ENCODE measurements at regions not wholly inside any gene's neighbourhood (a gene's known extent, or its start where the extent isn't known, plus 50 kb on each side); places are given as distances from the start of the nearest gene placed in this dataset.

GRCh38 chr5:165695796-165696195, 2190.4 kb downstream of the MAT2B start:
- no peaks in the 10 kb centered on the region for H3K36me3 ChIP-seq (ENCODE audit: control insufficient read depth in 1 of 2, insufficient read depth in 2 of 2, low read length in 2 of 2)
- H3K4me3 ChIP-seq (ENCODE audit: low read depth in 1 of 2, low read length in 2 of 2), result no peak overlapping the region
- H3K4me1 ChIP-seq (ENCODE audit: control insufficient read depth in 1 of 2, insufficient read depth in 2 of 2, low read length in 2 of 2), result no peaks in the 10 kb centered on the region
- H3K27ac ChIP-seq (ENCODE audit: low read length), result no peak overlapping the region
- H3K9me3 ChIP-seq (ENCODE audit: control insufficient read depth in 1 of 2, low read length in 2 of 2), result peaks cover 0 to 9% of the 10 kb centered on the region in 2 donors
- H3K27me3 ChIP-seq (ENCODE audit: low read depth, low read length), result no peaks in the 10 kb centered on the region

GRCh38 chr5:165705960-165706359, 2200.5 kb downstream of the MAT2B start:
- H3K9me3 ChIP-seq (ENCODE audit: control insufficient read depth in 1 of 2, low read length in 2 of 2), result no peaks in the 10 kb centered on the region
- no peak overlapping the region for H3K27ac ChIP-seq (ENCODE audit: low read length)
- no peaks in the 10 kb centered on the region for H3K4me1 ChIP-seq (ENCODE audit: control insufficient read depth in 1 of 2, insufficient read depth in 2 of 2, low read length in 2 of 2)
- H3K4me3 ChIP-seq (ENCODE audit: low read depth in 1 of 2, low read length in 2 of 2), result no peak overlapping the region
- no peaks in the 10 kb centered on the region for H3K27me3 ChIP-seq (ENCODE audit: low read depth, low read length)
- no peaks in the 10 kb centered on the region for H3K36me3 ChIP-seq (ENCODE audit: control insufficient read depth in 1 of 2, insufficient read depth in 2 of 2, low read length in 2 of 2)

GRCh38 chr5:165712011-165712410, 2206.6 kb downstream of the MAT2B start:
- H3K9me3 ChIP-seq (ENCODE audit: control insufficient read depth in 1 of 2, low read length in 2 of 2), result no peaks in the 10 kb centered on the region
- H3K27me3 ChIP-seq (ENCODE audit: low read depth, low read length), result no peaks in the 10 kb centered on the region
- no peak overlapping the region for H3K4me3 ChIP-seq (ENCODE audit: low read depth in 1 of 2, low read length in 2 of 2)
- H3K27ac ChIP-seq (ENCODE audit: low read length), result no peak overlapping the region
- H3K4me1 ChIP-seq (ENCODE audit: control insufficient read depth in 1 of 2, insufficient read depth in 2 of 2, low read length in 2 of 2), result no peaks in the 10 kb centered on the region
- no peaks in the 10 kb centered on the region for H3K36me3 ChIP-seq (ENCODE audit: control insufficient read depth in 1 of 2, insufficient read depth in 2 of 2, low read length in 2 of 2)

GRCh38 chr5:165714598-165714997, 2209.2 kb downstream of the MAT2B start:
- H3K27me3 ChIP-seq (ENCODE audit: low read depth, low read length), result no peaks in the 10 kb centered on the region
- H3K4me1 ChIP-seq (ENCODE audit: control insufficient read depth in 1 of 2, insufficient read depth in 2 of 2, low read length in 2 of 2), result no peaks in the 10 kb centered on the region
- no peaks in the 10 kb centered on the region for H3K9me3 ChIP-seq (ENCODE audit: control insufficient read depth in 1 of 2, low read length in 2 of 2)
- no peak overlapping the region for H3K4me3 ChIP-seq (ENCODE audit: low read depth in 1 of 2, low read length in 2 of 2)
- H3K36me3 ChIP-seq (ENCODE audit: control insufficient read depth in 1 of 2, insufficient read depth in 2 of 2, low read length in 2 of 2), result no peaks in the 10 kb centered on the region
- H3K27ac ChIP-seq (ENCODE audit: low read length), result no peak overlapping the region

- no peak overlapping the region for H3K27ac ChIP-seq (ENCODE audit: low read length)
- H3K36me3 ChIP-seq (ENCODE audit: control insufficient read depth in 1 of 2, insufficient read depth in 2 of 2, low read length in 2 of 2), result no peaks in the 10 kb centered on the region
- H3K4me1 ChIP-seq (ENCODE audit: control insufficient read depth in 1 of 2, insufficient read depth in 2 of 2, low read length in 2 of 2), result no peaks in the 10 kb centered on the region
- no peaks in the 10 kb centered on the region for H3K27me3 ChIP-seq (ENCODE audit: low read depth, low read length)
- H3K4me3 ChIP-seq (ENCODE audit: low read depth in 1 of 2, low read length in 2 of 2), result no peak overlapping the region
- no peaks in the 10 kb centered on the region for H3K9me3 ChIP-seq (ENCODE audit: control insufficient read depth in 1 of 2, low read length in 2 of 2)
These were observed 2215.5 kb downstream of the MAT2B start for GRCh38 chr5:165720901-165721300.

GRCh38 chr5:165722401-165722800, 2217.0 kb downstream of the MAT2B start:
- Histone ChIP-seq H3K27me3 (ENCODE audit: low read depth, low read length) (no peaks in the 10 kb centered on the region), H3K9me3 (ENCODE audit: control insufficient read depth in 1 of 2, low read length in 2 of 2) (no peaks in the 10 kb centered on the region), H3K27ac (ENCODE audit: low read length) (no peak overlapping the region), H3K36me3 (ENCODE audit: control insufficient read depth in 1 of 2, insufficient read depth in 2 of 2, low read length in 2 of 2) (no peaks in the 10 kb centered on the region), H3K4me3 (ENCODE audit: low read depth in 1 of 2, low read length in 2 of 2) (no peak overlapping the region), H3K4me1 (ENCODE audit: control insufficient read depth in 1 of 2, insufficient read depth in 2 of 2, low read length in 2 of 2) (no peaks in the 10 kb centered on the region)

GRCh38 chr5:165723931-165724330, 2218.5 kb downstream of the MAT2B start:
- no peaks in the 10 kb centered on the region for H3K36me3 ChIP-seq (ENCODE audit: control insufficient read depth in 1 of 2, insufficient read depth in 2 of 2, low read length in 2 of 2)
- H3K27me3 ChIP-seq (ENCODE audit: low read depth, low read length), result no peaks in the 10 kb centered on the region
- H3K4me3 ChIP-seq (ENCODE audit: low read depth in 1 of 2, low read length in 2 of 2), result no peak overlapping the region
- H3K27ac ChIP-seq (ENCODE audit: low read length), result no peak overlapping the region
- H3K4me1 ChIP-seq (ENCODE audit: control insufficient read depth in 1 of 2, insufficient read depth in 2 of 2, low read length in 2 of 2), result no peaks in the 10 kb centered on the region
- no peaks in the 10 kb centered on the region for H3K9me3 ChIP-seq (ENCODE audit: control insufficient read depth in 1 of 2, low read length in 2 of 2)

- Histone ChIP-seq H3K27ac (ENCODE audit: low read length) (no peak overlapping the region), H3K4me3 (ENCODE audit: low read depth in 1 of 2, low read length in 2 of 2) (no peak overlapping the region), H3K4me1 (ENCODE audit: control insufficient read depth in 1 of 2, insufficient read depth in 2 of 2, low read length in 2 of 2) (no peaks in the 10 kb centered on the region), H3K27me3 (ENCODE audit: low read depth, low read length) (no peaks in the 10 kb centered on the region), H3K9me3 (ENCODE audit: control insufficient read depth in 1 of 2, low read length in 2 of 2) (peaks cover 0 to 2% of the 10 kb centered on the region in 2 donors), H3K36me3 (ENCODE audit: control insufficient read depth in 1 of 2, insufficient read depth in 2 of 2, low read length in 2 of 2) (no peaks in the 10 kb centered on the region)
These were observed 2223.0 kb downstream of the MAT2B start for GRCh38 chr5:165728425-165728824.

GRCh38 chr5:165735388-165735787, 2230.0 kb downstream of the MAT2B start:
- H3K27ac ChIP-seq (ENCODE audit: low read length), result no peak overlapping the region
- peaks cover 0 to 10% of the 10 kb centered on the region in 2 donors for H3K9me3 ChIP-seq (ENCODE audit: control insufficient read depth in 1 of 2, low read length in 2 of 2)
- no peaks in the 10 kb centered on the region for H3K27me3 ChIP-seq (ENCODE audit: low read depth, low read length)
- no peaks in the 10 kb centered on the region for H3K36me3 ChIP-seq (ENCODE audit: control insufficient read depth in 1 of 2, insufficient read depth in 2 of 2, low read length in 2 of 2)
- no peak overlapping the region for H3K4me3 ChIP-seq (ENCODE audit: low read depth in 1 of 2, low read length in 2 of 2)
- H3K4me1 ChIP-seq (ENCODE audit: control insufficient read depth in 1 of 2, insufficient read depth in 2 of 2, low read length in 2 of 2), result no peaks in the 10 kb centered on the region

- Histone ChIP-seq H3K36me3 (ENCODE audit: control insufficient read depth in 1 of 2, insufficient read depth in 2 of 2, low read length in 2 of 2) (no peaks in the 10 kb centered on the region), H3K4me3 (ENCODE audit: low read depth in 1 of 2, low read length in 2 of 2) (no peak overlapping the region)
These were observed 2233.8 kb downstream of the MAT2B start for GRCh38 chr5:165739079-165739741.

GRCh38 chr5:165757791-165758190, 2252.4 kb downstream of the MAT2B start:
- no peak overlapping the region for H3K4me3 ChIP-seq (ENCODE audit: low read depth in 1 of 2, low read length in 2 of 2)
- no peak overlapping the region for H3K27ac ChIP-seq (ENCODE audit: low read length)

More at GRCh38 chr5:165739079-165739741, 2233.8 kb downstream of the MAT2B start:
- Histone ChIP-seq H3K4me1 (ENCODE audit: control insufficient read depth in 1 of 2, insufficient read depth in 2 of 2, low read length in 2 of 2) (no peaks in the 10 kb centered on the region), H3K9me3 (ENCODE audit: control insufficient read depth in 1 of 2, low read length in 2 of 2) (peaks cover 0 to 8% of the 10 kb centered on the region in 2 donors), H3K27ac (ENCODE audit: low read length) (no peak overlapping the region), H3K27me3 (ENCODE audit: low read depth, low read length) (no peaks in the 10 kb centered on the region)

GRCh38 chr5:165775111-165775510, 2269.7 kb downstream of the MAT2B start:
- Histone ChIP-seq H3K27ac (ENCODE audit: low read length) (no peak overlapping the region), H3K4me3 (ENCODE audit: low read depth in 1 of 2, low read length in 2 of 2) (no peak overlapping the region), H3K4me1 (ENCODE audit: control insufficient read depth in 1 of 2, insufficient read depth in 2 of 2, low read length in 2 of 2) (no peaks in the 10 kb centered on the region), H3K27me3 (ENCODE audit: low read depth, low read length) (no peaks in the 10 kb centered on the region), H3K36me3 (ENCODE audit: control insufficient read depth in 1 of 2, insufficient read depth in 2 of 2, low read length in 2 of 2) (no peaks in the 10 kb centered on the region), H3K9me3 (ENCODE audit: control insufficient read depth in 1 of 2, low read length in 2 of 2) (no peaks in the 10 kb centered on the region)

More at GRCh38 chr5:165757791-165758190, 2252.4 kb downstream of the MAT2B start:
- Histone ChIP-seq H3K36me3 (ENCODE audit: control insufficient read depth in 1 of 2, insufficient read depth in 2 of 2, low read length in 2 of 2) (no peaks in the 10 kb centered on the region), H3K4me1 (ENCODE audit: control insufficient read depth in 1 of 2, insufficient read depth in 2 of 2, low read length in 2 of 2) (no peaks in the 10 kb centered on the region), H3K9me3 (ENCODE audit: control insufficient read depth in 1 of 2, low read length in 2 of 2) (no peaks in the 10 kb centered on the region), H3K27me3 (ENCODE audit: low read depth, low read length) (no peaks in the 10 kb centered on the region)

Data from muscle layer of duodenum (tissue), 2 donors.